ENCODE measurements at regions not wholly inside any gene's neighbourhood (a gene's known extent, or its start where the extent isn't known, plus 50 kb on each side); places are given as distances from the start of the nearest gene placed in this dataset.

- no peak for DNase-seq (ENCODE audit: low spot score in 2 of 2)
- no peaks in the 10 kb centered on the region for H3K4me1 ChIP-seq
- TF ChIP-seq POLR2A (IDR thresholded peaks at IDR 0.05) (no peak), CTCF (IDR thresholded peaks at IDR 0.05) (no peak), POLR2AphosphoS5 (IDR thresholded peaks at IDR 0.05) (no peak)
- intact Hi-C loops (cut with DNase I; ENCODE audit: low total_unique reads): no loop called here
- no peaks in the 10 kb centered on the region for H3K27me3 ChIP-seq
- no peak overlapping the region for H3K27ac ChIP-seq
- H3K36me3 ChIP-seq: no peaks in the 10 kb centered on the region
- H3K9me3 ChIP-seq: peaks cover 8 to 12% of the 10 kb centered on the region in 2 donors
- H3K4me3 ChIP-seq: no peak overlapping the region
These were observed 127.9 kb downstream of the URB2 start for GRCh38 chr1:229753764-229754551.

- no peaks in the 10 kb centered on the region for H3K36me3 ChIP-seq
- no peak overlapping the region for H3K4me3 ChIP-seq
- TF ChIP-seq CTCF (IDR thresholded peaks at IDR 0.05) (no peak), POLR2A (IDR thresholded peaks at IDR 0.05) (no peak), POLR2AphosphoS5 (IDR thresholded peaks at IDR 0.05) (no peak)
- no peak for DNase-seq (ENCODE audit: low spot score in 2 of 2)
- H3K9me3 ChIP-seq: peaks cover 8 to 12% of the 10 kb centered on the region in 2 donors
- H3K27me3 ChIP-seq: no peaks in the 10 kb centered on the region
- H3K4me1 ChIP-seq: no peaks in the 10 kb centered on the region
- intact Hi-C loops (cut with DNase I; ENCODE audit: low total_unique reads): no loop called here
- no peak overlapping the region for H3K27ac ChIP-seq
These were observed 130.6 kb downstream of the URB2 start for GRCh38 chr1:229756666-229757065.

GRCh38 chr1:229757226-229757625 is 131.2 kb downstream of the URB2 start:
- intact Hi-C loops (cut with DNase I; ENCODE audit: low total_unique reads): no loop called here
- H3K4me1 ChIP-seq: no peaks in the 10 kb centered on the region
- H3K4me3 ChIP-seq: no peak overlapping the region
- H3K27me3 ChIP-seq: no peaks in the 10 kb centered on the region
- peaks cover 8 to 12% of the 10 kb centered on the region in 2 donors for H3K9me3 ChIP-seq
- H3K36me3 ChIP-seq: no peaks in the 10 kb centered on the region
- TF ChIP-seq POLR2A (IDR thresholded peaks at IDR 0.05) (no peak), CTCF (IDR thresholded peaks at IDR 0.05) (no peak), POLR2AphosphoS5 (IDR thresholded peaks at IDR 0.05) (no peak)
- DNase-seq (ENCODE audit: low spot score in 2 of 2): no peak
- no peak overlapping the region for H3K27ac ChIP-seq

GRCh38 chr1:229758101-229759036 is 132.3 kb downstream of the URB2 start:
- Histone ChIP-seq H3K9me3 (peaks cover 8 to 12% of the 10 kb centered on the region in 2 donors), H3K27ac (no peak overlapping the region), H3K27me3 (no peaks in the 10 kb centered on the region), H3K36me3 (no peaks in the 10 kb centered on the region), H3K4me1 (no peaks in the 10 kb centered on the region), H3K4me3 (no peak overlapping the region)
- TF ChIP-seq CTCF (IDR thresholded peaks at IDR 0.05) (no peak), POLR2A (IDR thresholded peaks at IDR 0.05) (no peak), POLR2AphosphoS5 (IDR thresholded peaks at IDR 0.05) (no peak)
- intact Hi-C loops (cut with DNase I; ENCODE audit: low total_unique reads): no loop called here
- no peak for DNase-seq (ENCODE audit: low spot score in 2 of 2)

- H3K4me3 ChIP-seq: no peak overlapping the region
- no peak for TF ChIP-seq CTCF (IDR thresholded peaks at IDR 0.05)
- TF ChIP-seq POLR2A (IDR thresholded peaks at IDR 0.05): no peak
- no peak for TF ChIP-seq POLR2AphosphoS5 (IDR thresholded peaks at IDR 0.05)
These were observed 133.0 kb downstream of the URB2 start for GRCh38 chr1:229759037-229759435.

More at GRCh38 chr1:229759037-229759435, 133.0 kb downstream of the URB2 start:
- intact Hi-C loops (cut with DNase I; ENCODE audit: low total_unique reads): no loop called here
- Histone ChIP-seq H3K27me3 (no peaks in the 10 kb centered on the region), H3K4me1 (no peaks in the 10 kb centered on the region), H3K27ac (no peak overlapping the region), H3K9me3 (peaks cover 8 to 12% of the 10 kb centered on the region in 2 donors), H3K36me3 (no peaks in the 10 kb centered on the region)
- no peak for DNase-seq (ENCODE audit: low spot score in 2 of 2)
